ENCODE measurements at regions not wholly inside any gene's neighbourhood (a gene's known extent, or its start where the extent isn't known, plus 50 kb on each side); places are given as distances from the start of the nearest gene placed in this dataset.
"Not testable (repeated sequence)": the region's sequence is repeated elsewhere in the genome, so short reads cannot be mapped to it uniquely, and the experiment has no call there.

DNA sequence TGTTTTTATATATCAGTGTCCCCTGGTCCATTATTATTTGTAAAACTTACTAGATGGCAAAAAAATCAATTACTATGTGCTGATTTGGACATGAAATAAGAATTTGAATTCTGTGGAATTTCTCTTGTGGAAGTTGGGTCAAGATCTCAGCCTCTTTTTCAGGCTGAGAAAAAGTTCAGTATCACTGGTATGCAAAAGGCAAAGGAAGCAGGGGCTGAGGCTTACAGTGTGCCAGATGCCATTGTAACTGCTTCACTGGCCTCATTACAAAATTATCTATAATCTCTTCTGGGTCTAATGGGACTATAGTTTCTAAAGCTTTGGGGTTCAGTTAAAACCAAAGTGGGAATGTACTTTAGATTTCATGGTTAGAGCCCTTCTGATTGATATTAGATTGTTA is 125.9 kb upstream of the SLC7A14 start:
- intact Hi-C loops (cut with micrococcal nuclease), result no loop called here

DNA sequence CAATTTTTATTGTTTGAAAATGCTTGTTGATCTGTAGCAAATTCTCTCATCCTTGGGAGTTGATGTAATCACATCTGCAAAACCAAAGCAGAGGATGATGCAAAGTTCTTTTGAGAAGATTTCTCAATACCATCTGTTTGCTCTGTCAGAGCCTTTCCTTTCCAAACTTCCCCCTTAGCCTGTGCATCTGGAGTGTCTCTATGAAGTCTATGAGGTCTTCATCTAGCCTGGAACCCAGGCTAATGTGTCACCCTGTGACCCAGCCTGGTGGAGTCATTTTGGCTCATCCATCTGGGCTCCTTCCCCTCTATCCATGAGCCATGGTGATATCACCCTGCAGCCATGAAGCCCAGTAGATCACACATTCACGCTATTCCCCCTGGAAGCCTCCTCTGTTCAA is 123.2 kb upstream of the SLC7A14 start:
- intact Hi-C loops (cut with micrococcal nuclease), result no loop called here

DNA sequence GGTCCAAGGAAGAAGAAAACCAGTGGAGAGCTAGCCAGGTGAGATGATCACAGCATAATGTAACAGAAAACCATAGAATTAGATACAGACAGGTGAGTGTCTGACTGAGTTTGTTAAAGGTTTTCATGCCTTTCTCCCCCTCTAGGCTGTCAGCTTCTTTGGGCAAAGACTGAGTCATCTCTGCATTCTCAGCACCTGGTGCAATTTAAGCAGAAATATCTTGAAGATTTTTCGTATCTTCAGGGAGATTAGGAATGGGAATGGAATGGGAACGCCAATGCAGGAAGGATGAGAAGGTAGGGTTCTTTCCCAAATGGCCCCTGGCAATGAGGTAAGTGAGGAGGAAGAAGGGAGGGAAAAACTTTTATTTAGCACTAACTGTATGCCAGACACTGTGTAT is 122.0 kb upstream of the SLC7A14 start:
- intact Hi-C loops (cut with micrococcal nuclease), result no loop called here

DNA sequence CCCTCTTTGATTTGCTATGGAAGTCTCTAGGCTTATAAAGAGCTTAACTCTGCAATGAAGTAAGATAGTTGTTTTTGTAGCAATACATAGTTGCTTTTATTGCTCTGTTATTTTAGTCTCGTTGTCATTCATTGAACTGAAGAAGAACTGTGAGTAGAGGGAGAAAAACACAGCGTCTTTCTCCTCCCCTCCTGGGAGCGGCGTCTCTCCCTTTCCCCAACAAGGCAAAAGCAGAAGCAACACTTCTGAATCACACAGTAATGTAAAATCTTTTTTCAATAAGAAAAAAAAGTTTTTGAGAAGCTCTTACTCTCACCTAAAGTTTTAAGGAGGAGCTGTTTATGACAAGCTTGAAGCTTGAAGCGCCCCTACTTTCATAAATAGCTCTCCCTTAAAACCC is 119.3 kb upstream of the SLC7A14 start:
- intact Hi-C loops (cut with micrococcal nuclease), result no loop called here

DNA sequence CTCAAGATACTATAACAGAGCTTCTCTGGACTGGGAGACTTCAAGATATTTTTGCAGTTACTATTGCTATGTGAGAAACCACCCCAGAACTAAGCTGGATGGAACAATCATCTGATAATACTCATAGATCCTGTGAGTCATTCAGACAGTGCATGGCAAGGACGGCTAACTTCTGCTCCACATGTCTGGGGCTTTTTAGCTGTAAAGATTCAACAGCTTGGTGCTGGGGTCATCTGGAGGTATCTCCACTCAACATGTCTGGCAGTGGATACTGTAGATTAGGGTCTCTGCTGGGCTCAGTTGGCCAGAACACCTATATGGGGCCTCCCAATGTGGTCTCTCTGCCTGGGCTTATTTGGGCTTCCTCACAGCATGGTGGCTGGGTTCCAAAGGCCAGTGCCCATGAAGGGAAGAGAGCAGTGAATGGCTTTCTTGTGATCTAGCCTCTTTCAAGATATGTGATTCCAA is 117.3 kb upstream of the SLC7A14 start:
- intact Hi-C loops (cut with micrococcal nuclease), result no loop called here

DNA sequence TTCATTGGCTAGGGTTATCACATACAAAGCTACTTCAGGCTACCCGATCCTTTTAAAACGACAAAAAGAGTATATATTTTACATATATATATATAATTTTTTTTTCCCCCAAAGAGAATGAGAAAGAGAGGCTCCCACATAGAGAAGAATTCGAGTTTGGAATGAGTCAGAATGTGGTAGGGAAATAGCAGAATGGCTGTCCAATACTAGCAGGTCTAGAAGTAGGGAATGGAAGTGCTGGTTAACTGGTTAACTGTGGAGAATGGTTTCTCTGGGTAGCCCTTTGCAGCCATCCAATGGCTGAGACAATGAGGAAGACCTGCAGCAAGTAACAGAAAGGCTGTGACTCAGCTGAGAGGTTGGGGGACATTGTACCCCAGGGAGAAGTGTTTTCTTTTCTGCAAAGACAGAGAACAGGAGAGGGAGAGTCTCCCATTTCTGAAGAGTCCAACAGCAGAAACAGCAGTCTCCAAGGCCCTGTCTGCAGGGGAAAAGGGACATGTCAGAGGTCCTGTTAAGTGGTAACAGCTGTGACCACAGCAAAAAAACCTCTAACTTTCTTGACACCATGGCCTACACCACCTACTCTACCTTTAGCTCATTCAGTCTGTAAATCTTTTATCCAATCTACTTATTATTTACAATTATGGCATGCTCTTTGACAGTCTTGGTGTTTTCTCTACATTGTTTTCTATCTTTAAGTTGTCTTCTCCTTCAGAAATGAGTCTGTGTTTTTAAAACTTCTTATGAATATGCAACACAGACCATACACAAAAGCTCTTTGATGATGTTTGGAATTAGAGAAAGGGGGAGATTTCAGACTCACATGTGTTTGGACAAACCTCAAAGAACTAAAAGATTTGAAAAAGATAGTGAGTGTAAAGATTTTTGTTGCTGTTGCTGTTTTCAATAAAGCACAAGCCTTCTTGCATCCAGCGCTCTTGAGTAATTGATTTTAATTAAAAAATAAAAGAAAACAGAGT is 116.1 kb upstream of the SLC7A14 start:
- intact Hi-C loops (cut with micrococcal nuclease), result no loop called here

DNA sequence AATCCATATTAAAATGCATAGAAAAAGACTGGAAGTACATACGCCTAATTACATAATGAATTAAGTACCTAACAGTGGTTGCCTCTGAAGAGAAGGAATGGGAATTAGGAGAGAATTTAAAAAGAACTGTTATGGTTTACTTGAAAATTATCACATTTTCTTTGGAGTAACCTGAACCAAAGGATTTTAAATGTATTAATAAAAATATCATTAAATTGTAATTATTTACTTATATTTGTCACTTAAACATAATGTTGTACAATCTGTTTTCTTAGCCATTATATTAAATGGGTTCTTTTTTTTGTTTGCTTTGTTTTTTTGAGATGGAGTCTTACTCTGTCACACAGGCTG is 114.2 kb upstream of the SLC7A14 start:
- intact Hi-C loops (cut with micrococcal nuclease), result no loop called here

DNA sequence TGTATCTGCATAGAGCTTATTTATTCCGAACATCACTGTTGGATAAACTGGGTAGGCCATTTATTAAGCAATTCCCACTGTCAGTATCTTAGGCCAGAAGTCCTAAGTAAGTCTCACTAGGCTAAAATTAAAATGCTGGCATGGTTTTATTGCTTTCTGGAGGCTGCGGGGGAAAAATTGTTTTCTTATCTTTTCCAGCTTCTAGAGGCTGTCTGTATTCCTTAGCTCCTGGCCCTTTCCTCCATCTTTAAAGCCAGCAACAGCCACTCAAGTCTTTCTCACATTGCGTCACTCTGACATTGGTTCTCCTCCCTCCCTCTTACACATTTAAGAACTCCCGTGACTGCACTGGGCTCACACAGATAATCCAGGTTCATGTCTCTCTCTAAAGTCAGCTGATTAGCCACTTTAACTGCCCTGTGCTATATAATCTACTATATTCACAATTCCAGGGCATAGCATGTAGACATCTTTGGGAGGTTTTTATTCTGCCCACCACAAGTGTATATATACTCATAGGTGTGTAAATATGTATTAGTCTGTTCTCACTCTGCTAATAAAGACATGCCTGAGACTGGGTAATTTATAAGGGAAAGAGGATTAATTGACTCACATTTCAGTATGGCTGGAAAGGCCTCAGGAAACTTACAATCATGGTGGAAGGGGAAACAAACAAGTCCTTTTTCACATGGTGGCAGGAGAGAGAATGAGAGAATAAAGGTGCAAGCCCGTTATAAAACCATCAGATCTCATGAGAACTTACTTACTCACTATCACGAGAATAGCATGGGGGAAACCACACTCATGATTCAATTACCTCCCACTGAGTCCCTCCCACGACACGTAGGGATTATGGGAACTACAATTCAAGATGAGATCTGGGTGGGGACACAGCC is 113.5 kb upstream of the SLC7A14 start:
- intact Hi-C loops (cut with micrococcal nuclease), result no loop called here

DNA sequence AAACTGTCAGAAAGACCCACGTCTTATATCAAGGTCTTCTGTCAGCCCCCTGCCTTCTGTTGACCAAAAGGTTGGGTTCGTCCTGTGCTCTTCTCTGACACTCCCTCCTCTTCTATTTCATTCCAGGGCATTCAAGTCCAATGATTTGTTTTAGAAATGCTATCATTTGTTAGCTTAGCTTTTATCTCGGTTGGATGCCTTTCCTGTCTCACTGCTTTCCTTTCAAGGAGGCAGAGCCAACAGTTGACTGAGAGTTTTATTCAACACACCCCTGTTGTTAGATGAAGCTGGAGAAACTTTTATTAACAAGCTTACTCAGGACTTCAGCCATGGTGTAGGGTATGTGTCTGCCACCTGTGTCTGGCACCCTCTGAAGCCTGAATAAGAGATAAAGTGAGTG is 112.0 kb upstream of the SLC7A14 start:
- intact Hi-C loops (cut with micrococcal nuclease), result no loop called here

DNA sequence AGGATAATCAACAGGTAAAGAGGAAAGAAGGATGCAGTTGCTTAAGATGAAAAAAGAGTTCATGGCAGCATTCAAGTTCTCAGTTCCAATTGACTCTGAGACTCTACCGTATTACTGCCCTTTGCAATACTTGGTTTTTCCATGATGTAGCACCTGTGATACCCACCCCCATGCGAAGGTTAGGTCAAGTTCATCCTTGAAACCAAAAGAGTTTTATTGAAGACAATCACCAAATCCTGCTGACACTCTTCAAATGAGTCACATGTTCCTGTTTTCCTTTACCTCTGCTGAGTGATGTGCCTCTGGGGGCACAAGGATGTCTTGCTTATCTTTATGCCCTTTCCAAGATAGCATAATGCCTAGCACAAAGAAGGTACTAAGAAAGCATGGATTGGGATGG is 111.3 kb upstream of the SLC7A14 start:
- intact Hi-C loops (cut with micrococcal nuclease), result no loop called here

DNA sequence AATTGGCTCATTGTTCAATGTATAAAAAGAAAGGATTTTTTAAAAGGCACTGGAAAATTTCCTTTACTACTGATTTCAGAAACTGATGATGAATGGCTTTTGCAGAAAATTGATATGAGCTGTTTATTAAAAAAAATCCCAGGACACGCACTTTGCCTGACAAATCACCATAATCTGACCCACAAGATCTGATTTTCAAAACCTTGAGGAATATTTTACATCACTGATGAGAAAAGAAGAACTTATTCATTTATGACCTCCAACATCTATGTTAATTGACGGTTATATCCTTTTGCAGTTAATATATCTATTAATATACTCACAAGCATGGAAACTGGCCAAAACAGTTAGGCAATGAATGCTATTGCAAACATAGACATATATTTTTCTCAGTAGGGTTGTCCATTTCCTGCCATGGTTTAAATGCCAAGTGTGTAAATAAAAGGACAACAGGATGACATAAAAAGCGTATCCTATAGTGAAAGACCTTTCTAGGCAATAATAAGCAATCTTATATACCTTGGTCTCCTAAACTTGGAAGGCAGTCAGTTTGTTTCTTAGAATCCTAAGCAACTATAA is 109.7 kb upstream of the SLC7A14 start:
- intact Hi-C loops (cut with micrococcal nuclease), result no loop called here

DNA sequence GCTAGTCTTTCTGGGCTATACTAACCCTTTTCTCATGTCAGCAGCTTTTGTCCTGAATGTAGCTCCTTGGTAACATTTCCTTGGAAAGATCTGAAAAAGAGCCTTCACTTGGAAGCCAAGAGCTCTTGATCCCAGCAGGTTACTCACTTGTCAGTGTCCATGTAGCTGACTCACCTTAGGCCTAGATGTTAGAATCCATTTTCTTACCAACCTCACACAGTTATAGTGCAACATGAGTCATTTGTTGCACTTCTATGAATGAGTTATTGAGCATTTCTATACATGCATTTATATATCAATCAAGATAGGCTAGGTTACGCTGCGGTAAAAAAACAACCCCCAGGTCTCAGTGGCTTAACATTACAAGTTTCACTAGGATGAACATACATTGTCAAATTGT is 106.8 kb upstream of the SLC7A14 start:
- intact Hi-C loops (cut with micrococcal nuclease), result no loop called here

DNA sequence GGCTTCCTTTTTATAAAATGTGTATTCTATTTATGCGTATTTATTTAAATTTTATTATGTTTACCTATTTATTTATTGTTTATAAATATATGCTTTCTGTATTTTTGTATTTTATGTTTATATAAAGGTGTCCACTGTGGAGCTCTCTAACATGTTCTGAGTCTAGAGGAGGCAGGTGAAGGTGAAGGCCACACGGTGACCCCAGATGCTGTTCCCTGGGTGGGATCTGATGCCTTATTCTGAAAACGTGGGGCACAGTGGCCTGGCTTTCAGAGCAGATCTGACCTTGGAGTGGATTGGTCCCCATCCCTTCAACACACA is 104.7 kb upstream of the SLC7A14 start:
- intact Hi-C loops (cut with micrococcal nuclease), result loop anchor here (1.0 kb wide), 2 partner anchors 276 to 380 kb away; no protein-coding TSS in a partner anchor

DNA sequence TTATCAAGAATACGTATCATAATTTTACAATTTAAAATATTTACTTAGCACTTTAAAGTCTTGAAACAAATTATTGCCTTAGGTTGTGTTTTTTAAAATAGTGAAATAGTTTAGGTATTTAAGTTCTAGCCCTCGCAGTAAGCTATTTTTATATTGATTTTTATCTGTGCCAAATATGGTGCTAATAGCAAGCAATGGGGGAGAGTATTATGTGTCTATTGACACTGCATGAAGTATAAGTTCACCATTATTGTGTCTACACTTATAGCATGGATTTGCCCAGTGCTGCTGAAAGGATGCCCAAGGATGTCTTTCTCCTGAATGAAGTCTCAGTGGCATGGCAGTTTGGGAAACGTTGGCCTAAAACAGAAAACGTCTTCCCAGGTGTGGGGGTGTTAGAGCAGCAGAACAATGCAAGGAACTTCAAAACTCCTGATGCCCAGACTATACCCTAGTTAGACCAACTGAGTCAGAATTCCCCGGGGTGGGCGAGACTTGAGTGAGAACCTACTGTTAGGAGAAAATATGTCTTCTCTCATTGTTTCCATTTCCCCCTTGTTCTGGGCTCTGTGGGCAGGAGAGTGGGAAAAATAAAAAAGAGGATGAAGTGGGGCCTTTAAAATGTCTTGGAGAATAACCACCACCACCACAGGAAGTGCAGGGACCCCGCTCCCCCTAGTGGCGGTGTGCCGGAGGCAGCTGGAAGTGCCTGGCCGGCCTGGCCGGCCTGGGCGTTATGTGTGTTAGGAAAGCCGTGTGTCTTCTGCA is 104.2 kb upstream of the SLC7A14 start:
- intact Hi-C loops (cut with micrococcal nuclease), result loop anchor here (1.0 kb wide), 2 partner anchors 276 to 380 kb away; no protein-coding TSS in a partner anchor

DNA sequence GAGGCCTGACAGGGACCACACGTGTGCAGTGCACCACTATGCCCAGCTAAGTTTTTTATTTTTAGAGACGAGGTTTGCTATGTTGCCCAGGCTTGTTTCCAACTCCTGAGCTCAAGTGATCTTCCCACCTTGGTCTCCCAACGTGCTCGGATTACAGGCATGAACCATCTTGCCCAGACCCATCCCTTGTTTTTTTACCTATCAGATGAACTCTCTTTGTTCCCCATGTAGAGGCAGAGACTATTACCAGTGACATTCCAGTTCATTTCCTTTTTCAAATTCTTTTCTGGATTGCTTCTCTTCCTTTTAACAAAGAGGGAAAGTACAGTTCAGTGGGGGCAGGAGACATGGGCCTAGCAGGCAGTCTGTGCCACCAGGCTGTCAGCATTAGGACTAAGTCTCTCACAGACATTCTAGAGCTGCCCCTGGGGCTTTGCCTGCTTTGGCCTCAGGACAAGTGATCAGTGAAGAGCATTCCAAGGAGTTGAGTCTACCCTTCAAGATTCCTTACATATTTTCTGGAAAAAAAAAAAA is 103.5 kb upstream of the SLC7A14 start:
- intact Hi-C loops (cut with micrococcal nuclease), result no loop called here

DNA sequence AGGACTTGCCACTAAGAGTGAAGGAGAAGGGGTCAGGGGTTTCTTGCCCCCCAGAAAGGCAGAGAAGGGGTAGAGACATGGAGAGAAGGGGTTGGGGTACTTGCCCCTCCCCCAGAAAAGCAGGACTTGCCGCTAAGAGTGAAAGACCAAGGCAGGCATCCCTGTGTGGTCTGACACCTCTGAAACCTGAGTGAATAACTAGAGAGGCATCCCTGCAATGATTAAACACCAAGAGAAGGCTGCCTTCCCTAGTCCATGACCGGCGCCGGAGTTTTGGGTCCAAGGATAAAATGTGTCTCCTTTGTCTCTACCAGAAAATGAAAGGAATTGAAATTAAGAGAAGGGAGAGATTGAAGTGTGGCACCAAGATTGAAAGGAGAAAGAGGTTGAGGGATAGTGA is 102.3 kb upstream of the SLC7A14 start:
- intact Hi-C loops (cut with micrococcal nuclease), result not testable (repeated sequence)

DNA sequence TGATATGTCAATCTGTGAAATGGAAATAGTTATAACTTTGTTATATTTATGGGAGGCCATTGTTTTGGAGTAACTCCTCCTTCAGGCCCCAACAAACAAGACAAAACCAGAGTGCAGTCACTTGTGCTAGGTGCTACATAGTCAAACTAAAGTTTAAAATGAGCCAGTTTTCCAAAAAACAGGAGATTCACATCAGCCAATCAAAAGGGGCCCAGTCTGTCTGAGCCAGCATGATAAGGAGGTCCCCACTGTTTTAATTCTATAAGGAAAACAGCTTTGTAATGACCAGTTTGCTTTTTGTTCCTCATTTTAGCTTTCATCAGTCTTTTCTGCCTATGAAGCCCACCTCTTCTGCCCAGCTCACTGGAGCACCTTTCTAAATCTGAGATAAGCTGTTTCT is 94.7 kb upstream of the SLC7A14 start:
- intact Hi-C loops (cut with micrococcal nuclease), result no loop called here

DNA sequence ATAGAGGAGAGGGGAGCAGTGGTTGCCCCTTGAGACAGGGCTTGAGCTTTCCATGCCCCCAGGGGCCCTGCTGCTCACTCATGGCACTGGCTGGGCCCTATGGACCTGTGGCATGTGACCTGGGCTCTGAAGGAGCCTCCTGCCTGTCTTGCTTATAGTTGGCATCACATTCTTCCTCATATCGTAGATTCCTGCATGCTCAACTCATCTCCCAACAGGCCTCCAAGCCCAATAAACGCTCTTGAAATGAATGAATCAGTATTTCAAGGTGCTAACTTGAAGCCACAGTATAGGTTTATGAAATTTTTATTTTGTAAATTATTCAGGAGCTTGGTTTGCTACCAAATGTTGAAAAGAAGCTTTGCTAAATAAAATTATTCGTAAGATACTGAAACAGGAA is 93.3 kb upstream of the SLC7A14 start:
- intact Hi-C loops (cut with micrococcal nuclease), result no loop called here

DNA sequence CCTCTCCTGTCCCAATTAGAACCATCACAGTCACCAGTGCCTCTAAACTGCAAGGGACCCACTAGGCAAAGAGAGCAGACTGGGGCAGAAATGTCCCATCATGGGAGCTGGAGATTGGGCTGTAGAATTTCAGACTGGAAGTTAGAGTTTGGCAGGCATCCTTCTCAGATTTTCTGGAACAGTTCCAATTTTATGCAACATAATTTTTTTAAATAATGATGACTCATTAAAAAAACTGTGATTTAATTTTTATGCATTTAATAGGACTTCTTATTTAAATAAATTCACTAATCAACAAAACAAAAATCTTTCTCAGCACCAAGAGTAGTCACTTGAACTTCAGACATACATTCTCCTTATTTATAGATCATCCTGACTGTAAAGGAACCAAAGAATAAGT is 84.6 kb upstream of the SLC7A14 start:
- intact Hi-C loops (cut with micrococcal nuclease), result no loop called here

DNA sequence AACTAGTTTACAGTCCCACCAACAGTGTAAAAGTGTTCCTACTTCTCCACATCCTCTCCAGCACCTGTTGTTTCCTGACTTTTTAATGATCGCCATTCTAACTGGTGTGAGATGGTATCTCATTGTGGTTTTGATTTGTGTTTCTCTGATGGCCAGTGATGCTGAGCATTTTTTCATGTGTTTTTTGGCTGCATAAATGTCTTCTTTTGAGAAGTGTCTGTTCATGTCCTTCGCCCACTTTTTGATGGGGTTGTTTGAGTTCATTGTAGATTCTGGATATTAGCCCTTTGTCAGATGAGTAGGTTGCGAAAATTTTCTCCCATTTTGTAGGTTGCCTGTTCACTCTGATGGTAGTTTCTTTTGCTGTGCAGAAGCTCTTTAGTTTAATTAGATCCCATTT is 77.1 kb upstream of the SLC7A14 start:
- intact Hi-C loops (cut with micrococcal nuclease), result not testable (repeated sequence)

DNA sequence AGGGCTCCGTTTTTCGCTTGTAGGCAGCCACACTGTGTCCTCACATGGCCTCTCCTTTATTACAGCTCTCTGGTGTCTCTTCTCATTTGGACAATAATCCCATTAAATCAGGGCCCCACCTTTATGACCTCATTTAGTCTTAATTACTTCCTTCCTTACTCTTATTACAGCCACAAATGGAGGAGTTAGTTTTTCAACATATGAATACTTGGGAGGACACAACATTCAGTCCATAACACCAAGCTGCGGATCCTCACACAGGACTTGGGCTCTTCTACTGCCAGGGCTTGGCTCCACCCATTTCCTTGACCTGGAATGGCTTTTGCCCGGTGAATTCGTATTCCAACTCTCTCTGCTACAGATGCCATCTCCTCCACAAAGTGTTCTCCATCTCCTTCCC is 74.3 kb upstream of the SLC7A14 start:
- intact Hi-C loops (cut with micrococcal nuclease), result no loop called here
